PC-9 (cell line): ENCODE measurements at regions not wholly inside any gene's neighbourhood (a gene's known extent, or its start where the extent isn't known, plus 50 kb on each side); places are given as distances from the start of the nearest gene placed in this dataset.
"Not testable (repeated sequence)": the region's sequence is repeated elsewhere in the genome, so short reads cannot be mapped to it uniquely, and the experiment has no call there.

Experiments used
- BruUV-seq: library from RNA; stranded (reverse); fragments of 400-500 nt; replicated peaks from 2 replicates; lab custom pipeline; 2021; lab: Mats Ljungman, UMichigan
- CTCF ChIA-PET: fragments of 300-600 bp; sonication (Branson Sonifier 250); formaldehyde crosslinking; loops from one replicate; lab custom pipeline; 2022; ENCODE audit warnings: antibody characterized with exemption; lab: Charles Lee
- POLR2A ChIA-PET: fragments of 300-600 bp; sonication (Branson Sonifier 250); formaldehyde crosslinking; loops from one replicate; lab custom pipeline; 2022; ENCODE audit warnings: antibody characterized with exemption; ENCODE audit not compliant: unreplicated experiment; lab: Charles Lee
- DNase-seq, 2 experiments: peaks; one replicate each; pipeline versions ENCODE4 v3.0.0 to v3.0.0-alpha.2; 2015 to 2022; ENCODE audit warnings: mixed read lengths in 1 of 2
- H2AFZ ChIP-seq: fragments of 200-600 bp; sonication (generic); 2 replicates; pipeline ENCODE4 v1.8.1; 2017; ENCODE audit warnings: antibody characterized with exemption
- H3F3A ChIP-seq: fragments of 200-600 bp; sonication (generic); 2 replicates; pipeline ENCODE4 v1.8.1; 2017; ENCODE audit warnings: antibody characterized with exemption, mild to moderate bottlenecking, low read depth; ENCODE audit not compliant: insufficient read depth
- H3K27ac ChIP-seq: fragments of 200-600 bp; sonication (generic); 2 replicates; pipeline ENCODE4 v1.6.1; 2016; ENCODE audit warnings: mixed run types
- H3K27me3 ChIP-seq: fragments of 200-600 bp; sonication (generic); 2 replicates; pipeline ENCODE4 v1.6.1; 2016; ENCODE audit warnings: low read depth, mixed run types; ENCODE audit not compliant: insufficient read depth
- H3K36me3 ChIP-seq: fragments of 200-600 bp; sonication (generic); 2 replicates; pipeline ENCODE4 v1.6.1; 2016; ENCODE audit warnings: low read depth, mixed run types
- H3K4me1 ChIP-seq: fragments of 200-600 bp; sonication (generic); replicated peaks from 2 replicates; pipeline ENCODE4 v1.6.1; 2016; ENCODE audit warnings: mixed run types; ENCODE audit not compliant: insufficient read depth
- H3K4me2 ChIP-seq: fragments of 200-600 bp; sonication (generic); 2 replicates; pipeline ENCODE4 v1.6.1; 2017; ENCODE audit warnings: mixed run types
- H3K4me3 ChIP-seq: fragments of 200-600 bp; sonication (generic); 2 replicates; pipeline ENCODE4 v1.6.1; 2016; ENCODE audit warnings: mixed run types
- H3K79me2 ChIP-seq: fragments of 200-600 bp; sonication (generic); 2 replicates; pipeline ENCODE4 v1.6.1; 2017; ENCODE audit warnings: low read depth, mixed run types
- H3K9me2 ChIP-seq: fragments of 200-600 bp; sonication (generic); 2 replicates; pipeline ENCODE4 v1.8.1; 2017; ENCODE audit warnings: mild to moderate bottlenecking; ENCODE audit not compliant: insufficient read depth
- H3K9me3 ChIP-seq: fragments of 200-600 bp; sonication (generic); 2 replicates; pipeline ENCODE4 v1.8.1; 2016; ENCODE audit warnings: low read depth; ENCODE audit not compliant: insufficient read depth
- H4K20me1 ChIP-seq: fragments of 200-600 bp; sonication (generic); 2 replicates; pipeline ENCODE4 v1.8.1; 2017; ENCODE audit not compliant: insufficient read depth
- CTCF ChIP-seq: fragments of 200-600 bp; sonication (generic); conservative IDR thresholded peaks from 2 replicates; pipeline ENCODE4 v1.6.1; 2017; ENCODE audit warnings: mixed run types, antibody characterized with exemption, mild to moderate bottlenecking, moderate library complexity
- EZH2 ChIP-seq: fragments of 200-600 bp; sonication (generic); IDR thresholded peaks from 2 replicates; pipeline ENCODE4 v1.8.0; 2017; ENCODE audit warnings: antibody characterized with exemption, low read depth
- intact Hi-C: fragments of 100-400 bp; cut with micrococcal nuclease; formaldehyde crosslinking; loops from one replicate; pipeline ENCODE4 v1.10.0; 2022; ENCODE audit not compliant: unreplicated experiment

GRCh38 chr21:35520302-35520701 is 471.2 kb upstream of the RUNX1 start:
- H4K20me1 ChIP-seq, result no peaks in the 10 kb centered on the region
- H3K4me1 ChIP-seq, result no peaks in the 10 kb centered on the region
- H3K4me3 ChIP-seq, result no peak overlapping the region
- no peaks in the 10 kb centered on the region for H3K9me3 ChIP-seq
- no TSS peak for BruUV-seq
- ChIA-PET POLR2A (no interaction called here), CTCF (no interaction called here)
- TF ChIP-seq EZH2, result no peak
- no peak for TF ChIP-seq CTCF
- no peak overlapping the region for H3K27ac ChIP-seq
- DNase-seq, result no peak
- H3K9me2 ChIP-seq, result no peaks in the 10 kb centered on the region
- no peak overlapping the region for H2AFZ ChIP-seq
- no peak overlapping the region for H3K4me2 ChIP-seq
- H3K36me3 ChIP-seq, result no peaks in the 10 kb centered on the region
- intact Hi-C loops, result no loop called here
- no peaks in the 10 kb centered on the region for H3K27me3 ChIP-seq
- no peaks in the 10 kb centered on the region for H3F3A ChIP-seq
- no peaks in the 10 kb centered on the region for H3K79me2 ChIP-seq

- Histone ChIP-seq H4K20me1 (no peaks in the 10 kb centered on the region), H3K4me2 (no peak overlapping the region), H3K79me2 (no peaks in the 10 kb centered on the region), H3K9me3 (no peaks in the 10 kb centered on the region), H3K27me3 (no peaks in the 10 kb centered on the region), H2AFZ (no peak overlapping the region), H3K4me1 (no peaks in the 10 kb centered on the region), H3K27ac (no peak overlapping the region), H3K4me3 (no peak overlapping the region), H3K9me2 (no peaks in the 10 kb centered on the region), H3K36me3 (no peaks in the 10 kb centered on the region), H3F3A (0 out of 2 replicates have a peak, but pooled peaks cover under 1% of the 10 kb centered on the region)
- CTCF ChIA-PET, result no interaction called here
- TF ChIP-seq CTCF, result no peak
- no peak for TF ChIP-seq EZH2
- POLR2A ChIA-PET, result no interaction called here
- BruUV-seq, result no TSS peak
- intact Hi-C loops, result no loop called here
- DNase-seq, result no peak
These were observed 468.8 kb upstream of the RUNX1 start for GRCh38 chr21:35517865-35518264.

- H3K36me3 ChIP-seq, H3K4me3 ChIP-seq, intact Hi-C loops, H3K4me2 ChIP-seq, H2AFZ ChIP-seq, H3K9me2 ChIP-seq, H3K9me3 ChIP-seq, H3K27me3 ChIP-seq, DNase-seq, POLR2A ChIA-PET, H3K79me2 ChIP-seq, CTCF ChIA-PET, BruUV-seq, H3K27ac ChIP-seq, H4K20me1 ChIP-seq: not testable (repeated sequence)
- Histone ChIP-seq H3F3A (peaks cover 15% of the 10 kb centered on the region), H3K4me1 (peaks cover 14% of the 10 kb centered on the region)
These were observed 467.2 kb upstream of the RUNX1 start for GRCh38 chr21:35516292-35516691.

GRCh38 chr21:35512346-35512745 is 463.2 kb upstream of the RUNX1 start:
- POLR2A ChIA-PET, result interaction anchor here (0.7 kb wide), 1 partner anchor 646 kb away, joined by 8 read pairs; no protein-coding TSS in a partner anchor
- H3K4me2 ChIP-seq, result peak overlapping the region; percentile 67
- TF ChIP-seq EZH2 (no peak), CTCF (no peak)

More at GRCh38 chr21:35512346-35512745, 463.2 kb upstream of the RUNX1 start:
- no peaks in the 10 kb centered on the region for H3K9me2 ChIP-seq
- no peak overlapping the region; the same call in 1 of the 2 replicates for H3K4me3 ChIP-seq
- no peaks in the 10 kb centered on the region for H4K20me1 ChIP-seq
- no peak overlapping the region for H2AFZ ChIP-seq
- BruUV-seq, result no TSS peak
- peak overlapping the region; percentile 97 for H3K27ac ChIP-seq
- H3F3A ChIP-seq, result peaks cover 19% of the 10 kb centered on the region
- no peaks in the 10 kb centered on the region for H3K36me3 ChIP-seq
- DNase-seq, result no peak
- no peaks in the 10 kb centered on the region for H3K27me3 ChIP-seq
- H3K79me2 ChIP-seq, result no peaks in the 10 kb centered on the region
- intact Hi-C loops, result loop anchor here (5.0 kb wide), 1 partner anchor 765 kb away; no protein-coding TSS in a partner anchor
- CTCF ChIA-PET, result interaction anchor here (0.6 kb wide), 1 partner anchor 136 kb away, joined by 3 read pairs; no protein-coding TSS in a partner anchor
- H3K4me1 ChIP-seq, result peaks cover 42% of the 10 kb centered on the region
- no peaks in the 10 kb centered on the region for H3K9me3 ChIP-seq
